Heart right ventricle (tissue), 16 donors: ENCODE measurements at regions not wholly inside any gene's neighbourhood (a gene's known extent, or its start where the extent isn't known, plus 50 kb on each side); places are given as distances from the start of the nearest gene placed in this dataset.

Source experiments
- ATAC-seq, 8 donors: fragments of 200-7000 bp; cut with Tn5 transposase; one replicate each; pipeline ENCODE4 v1.9.1; 2020; ENCODE audit warnings: mild to moderate bottlenecking in 8 of 8, moderate library complexity in 8 of 8, moderate number of reproducible peaks in 1 of 8
- DNase-seq, 2 donors: peaks; one replicate each; pipeline ENCODE4 v3.0.0-alpha.2; 2020
- H3K27ac ChIP-seq, 10 donors: fragments of 200-600 bp; sonication (generic) in 2 of 10; one replicate each; pipeline versions ENCODE4 v1.5.0 to v1.8.0; 2020 to 2022; ENCODE audit warnings: mild to moderate bottlenecking in 3 of 10
- H3K27me3 ChIP-seq, 7 donors: fragments of 200-600 bp; one replicate each; pipeline ENCODE4 v1.8.0; 2021 to 2022; ENCODE audit warnings: mild to moderate bottlenecking in 2 of 7
- H3K36me3 ChIP-seq, 9 donors: fragments of 200-600 bp; sonication (generic) in 1 of 9; one replicate each; pipeline versions ENCODE4 v1.5.0 to v1.8.0; 2020 to 2022; ENCODE audit warnings: mild to moderate bottlenecking in 2 of 9
- H3K4me1 ChIP-seq, 9 donors: fragments of 200-600 bp; sonication (generic) in 1 of 9; one replicate each; pipeline versions ENCODE4 v1.5.0 to v1.8.0; 2020 to 2022; ENCODE audit warnings: mild to moderate bottlenecking in 4 of 9
- H3K4me3 ChIP-seq, 10 donors: fragments of 200-600 bp; sonication (generic) in 2 of 10; one replicate each; pipeline versions ENCODE4 v1.5.0 to v1.8.0; 2020 to 2022; ENCODE audit warnings: mild to moderate bottlenecking in 7 of 10, moderate library complexity in 2 of 10
- H3K9me3 ChIP-seq, 11 donors: fragments of 200-600 bp in 10 of 11; sonication (generic) in 2 of 11; one replicate each; pipeline versions ENCODE4 v1.5.0 to v1.8.0; 2013 to 2022; ENCODE audit warnings: mild to moderate bottlenecking in 2 of 11, control low read depth in 1 of 11, moderate library complexity in 1 of 11
- CTCF ChIP-seq, 9 donors: fragments of 200-600 bp; sonication (generic) in 2 of 9; IDR thresholded peaks; one replicate each; pipeline versions ENCODE4 v1.5.0 to v1.8.0; 2021 to 2022; ENCODE audit warnings: antibody characterized with exemption in 9 of 9, mild to moderate bottlenecking in 5 of 9, moderate library complexity in 1 of 9
- whole genome bisulfite sequencing, 2 donors: extraction: QIAGEN DNeasy Blood & Tissue Kit; methylation state at CpG; one replicate each; pipeline ENCODE4 v1.1.7; 2013; ENCODE audit warnings: inconsistent platforms in 1 of 2; 5-methylcytosine and 5-hydroxymethylcytosine counted together
- intact Hi-C, 10 donors: fragments of 100-400 bp; cut with DNase I; formaldehyde crosslinking; loops; one replicate each; pipeline versions ENCODE4 v1.11.1 to v1.14.2; 2022
- donor health status: Arrhythmogenic right ventricular cardiomyopathy.
- donor health status: ischemic (EF 13 %, LVEDD 7.1; RV severe dilation, severe dysfunction).
- donor health status: healthy with polysubstance abuse.
- donor health status: DM: no; HTN: yes; CAD: no.
- donor health status: DM: no; HTN: no; CAD: no.
- donor health status: ischemic (EF 25% LVEDD 6.9; RV normal size, moderate dysfunction).
- donor health status: ischemic (EF 25% LVEDD 5.7; RV mildly dilated, moderate dysfunction).
- donor health status: healthy.
- donor health status: DM: yes; HTN: yes; CAD: no.
- donor health status: Ischemic cardiomyopathy.
- donor health status: ischemic (EF 35%, LVEDD 5.7; RV mildly dilated, moderate dysfunction).
- donor health status: nonischemic (EF 11% LVEDD 7.7; RV severe dilation, severe dysfunction).
- donor health status: DM: yes; HTN: yes; CAD: no.
- donor health status: PGD.
- donor health status: ischemic (EF 29% LVEDD 5.4; RV normal size, mild dysfunction).
- donor health status: nonischemic (EF 23%, LVEDD 6.1; RV moderate dilation, normal function).

DNA sequence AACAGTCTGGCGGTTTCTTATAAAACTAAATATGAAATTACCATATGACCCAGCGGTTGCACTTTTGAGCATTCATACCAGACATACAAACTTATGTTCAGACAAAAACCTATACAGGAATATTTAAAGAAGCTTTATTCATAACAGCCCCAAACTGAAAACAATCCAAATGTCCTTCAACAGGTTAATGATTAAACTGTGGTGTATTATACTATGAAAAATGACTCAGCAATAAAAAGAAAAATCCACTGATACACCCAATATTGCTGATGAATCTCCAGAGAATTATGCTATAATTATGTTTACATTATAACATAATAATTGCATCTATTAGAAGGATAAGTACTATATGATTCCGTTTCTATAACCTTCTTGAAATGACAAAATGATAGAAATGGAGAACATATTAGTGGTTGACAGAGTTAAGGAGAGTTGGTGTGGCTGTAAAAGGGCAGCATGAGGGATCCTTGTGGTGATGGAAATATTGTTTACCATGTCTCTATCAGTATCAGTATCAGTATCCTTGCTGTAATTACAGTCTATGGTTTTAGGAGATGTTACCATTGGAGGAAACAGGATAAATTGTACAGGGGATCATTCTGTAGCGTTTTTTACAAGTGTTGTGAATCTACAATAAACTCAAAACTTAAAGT, 127.1 kb downstream of the DSC3 start:
- WGBS, 2 donors: 59 to 81% methylated on average over 4 of the region's 4 CpGs
- no peak for TF ChIP-seq CTCF (IDR thresholded peaks at IDR 0.05)
- H3K4me1 ChIP-seq: no peaks in the 10 kb centered on the region
- H3K4me3 ChIP-seq: no peak overlapping the region
- H3K9me3 ChIP-seq: no peaks in the 10 kb centered on the region
- DNase-seq (no peak), ATAC-seq (no peak)
- intact Hi-C loops: no loop called here
- H3K27ac ChIP-seq: no peak overlapping the region
- H3K36me3 ChIP-seq: no peaks in the 10 kb centered on the region
- H3K27me3 ChIP-seq: no peaks in the 10 kb centered on the region

GRCh38 chr18:30908381-30908780, 134.2 kb downstream of the DSC3 start:
- H3K27me3 ChIP-seq: no peaks in the 10 kb centered on the region
- TF ChIP-seq CTCF (IDR thresholded peaks at IDR 0.05): no peak
- H3K9me3 ChIP-seq: no peaks in the 10 kb centered on the region
- DNase-seq: no peak
- no peaks in the 10 kb centered on the region for H3K36me3 ChIP-seq
- no peak overlapping the region for H3K27ac ChIP-seq
- ATAC-seq: no peak
- intact Hi-C loops: no loop called here
- H3K4me1 ChIP-seq: no peaks in the 10 kb centered on the region
- H3K4me3 ChIP-seq: no peak overlapping the region
- WGBS, 2 donors: 65 to 74% methylated on average over 1 of the region's 1 CpG

DNA sequence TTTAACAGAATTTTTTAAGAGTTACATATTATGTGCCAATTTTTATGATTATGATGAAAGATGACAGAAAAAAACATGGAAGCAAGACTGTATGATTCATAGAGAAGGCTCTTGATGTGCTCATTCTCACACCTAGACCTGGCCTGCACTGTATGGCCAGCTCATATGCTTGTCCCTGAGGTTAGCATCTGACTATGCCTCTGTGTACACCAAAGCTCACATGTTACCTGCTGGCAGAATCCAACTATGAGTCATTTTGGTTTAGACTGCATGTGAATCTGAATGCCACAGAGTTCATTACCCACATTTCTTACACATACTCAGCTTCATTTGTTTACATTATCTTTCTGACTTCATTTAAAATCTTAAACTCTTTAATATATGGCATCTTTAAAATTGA, 139.0 kb downstream of the DSC3 start:
- Histone ChIP-seq H3K9me3 (no peaks in the 10 kb centered on the region), H3K36me3 (no peaks in the 10 kb centered on the region), H3K27me3 (no peaks in the 10 kb centered on the region), H3K4me1 (no peaks in the 10 kb centered on the region), H3K27ac (no peak overlapping the region), H3K4me3 (no peak overlapping the region)
- ATAC-seq (no peak), DNase-seq (no peak)
- intact Hi-C loops: no loop called here
- TF ChIP-seq CTCF (IDR thresholded peaks at IDR 0.05): no peak

GRCh38 chr18:30889519-30890301, 152.8 kb downstream of the DSC3 start:
- intact Hi-C loops: no loop called here
- Histone ChIP-seq H3K4me1 (no peaks in the 10 kb centered on the region), H3K27me3 (no peaks in the 10 kb centered on the region), H3K27ac (no peak overlapping the region), H3K4me3 (no peak overlapping the region), H3K9me3 (no peaks in the 10 kb centered on the region), H3K36me3 (no peaks in the 10 kb centered on the region)
- 38 to 44% methylated on average over 5 of the region's 5 CpGs for WGBS, 2 donors
- peak in 7 of 9 donors; percentile 12 to 53 (median 41) for TF ChIP-seq CTCF (IDR thresholded peaks at IDR 0.05)
- no peak for ATAC-seq
- DNase-seq: no peak
